NCI-H69 (cell line): ENCODE measurements at regions not wholly inside any gene's neighbourhood (a gene's known extent, or its start where the extent isn't known, plus 50 kb on each side); places are given as distances from the start of the nearest gene placed in this dataset.
"Not testable (repeated sequence)": the region's sequence is repeated elsewhere in the genome, so short reads cannot be mapped to it uniquely, and the experiment has no call there.

Experiments
- DNase-seq: peaks from one replicate; lab custom pipeline; 2025; lab: John Stamatoyannopoulos, UW

DNA sequence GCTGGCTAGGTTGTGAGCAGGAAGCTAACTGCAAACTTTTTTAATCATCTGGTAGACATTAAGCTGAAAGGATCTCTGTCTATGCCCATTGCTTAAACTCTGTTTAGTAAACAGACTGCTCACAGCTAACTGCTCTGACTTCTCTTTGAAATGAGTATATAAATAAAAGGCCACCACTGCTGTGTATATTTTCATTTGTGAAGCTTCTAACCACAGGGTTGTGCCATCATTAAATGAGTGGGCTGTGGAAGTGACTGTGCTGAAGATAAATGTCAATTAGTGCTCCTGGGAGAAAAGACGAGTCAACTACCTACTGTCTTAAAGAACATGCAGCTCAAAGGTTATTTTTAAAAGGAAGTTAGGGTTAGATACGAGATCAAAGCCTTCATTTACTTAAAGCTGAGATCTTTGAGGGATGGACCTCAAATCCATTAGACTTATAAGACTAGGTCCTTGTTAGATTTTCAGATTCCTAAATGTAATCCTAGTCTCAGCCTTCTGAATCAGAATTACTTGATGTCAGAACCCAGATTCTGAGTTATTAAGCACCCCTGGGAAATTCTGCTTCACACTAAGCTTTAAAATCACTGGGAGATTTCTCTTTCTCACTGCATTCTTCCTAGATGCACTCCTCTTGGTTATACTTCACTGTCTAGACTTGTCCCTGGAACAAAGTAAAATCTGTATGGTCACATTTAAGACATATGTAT lies 213.1 kb upstream of the FLRT2 start:
- peak; percentile 88 for DNase-seq

DNA sequence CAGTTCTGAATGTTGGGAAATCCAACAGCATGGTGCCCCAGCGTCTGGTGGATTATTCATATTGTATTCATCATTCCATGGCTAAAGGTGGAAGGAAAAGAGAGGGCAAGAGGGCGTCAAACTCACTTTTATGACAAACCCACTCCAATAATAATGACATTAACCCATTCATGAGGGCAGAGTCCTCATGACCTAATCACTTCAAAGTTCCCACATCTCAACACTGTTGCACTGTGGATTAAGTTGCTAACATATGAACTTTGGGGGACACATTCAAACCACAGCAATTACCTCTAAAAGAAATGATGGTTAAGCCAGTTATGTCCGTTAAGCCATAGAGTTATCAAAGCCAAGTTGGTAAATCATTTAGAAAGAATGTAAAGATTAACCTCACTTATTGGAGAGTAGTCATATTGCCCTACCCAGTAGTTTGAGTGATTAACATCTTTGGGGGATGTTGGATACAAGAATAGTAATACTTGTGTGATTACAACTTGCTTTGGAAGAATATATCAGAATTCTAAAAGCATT lies 212.4 kb upstream of the FLRT2 start:
- no peak for DNase-seq

DNA sequence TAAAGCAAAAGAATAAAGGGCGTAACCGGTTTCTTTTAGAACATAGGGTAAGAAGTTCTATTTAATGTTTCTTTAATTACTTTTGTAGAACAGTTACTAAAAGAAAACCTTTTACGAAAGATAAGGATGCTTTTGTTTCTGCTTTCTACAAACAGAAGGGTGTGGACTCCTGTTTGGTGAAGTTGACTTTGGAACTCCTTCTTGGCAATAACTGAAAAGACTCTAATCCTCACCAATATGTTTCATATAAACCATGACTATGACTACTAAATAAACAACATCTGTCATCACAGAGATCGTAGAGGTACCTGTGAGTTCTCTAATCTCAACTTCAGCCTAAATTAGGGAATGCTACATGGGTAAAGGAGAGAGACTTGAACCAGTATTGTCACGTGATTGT lies 210.8 kb upstream of the FLRT2 start:
- DNase-seq: peak; percentile 26

DNA sequence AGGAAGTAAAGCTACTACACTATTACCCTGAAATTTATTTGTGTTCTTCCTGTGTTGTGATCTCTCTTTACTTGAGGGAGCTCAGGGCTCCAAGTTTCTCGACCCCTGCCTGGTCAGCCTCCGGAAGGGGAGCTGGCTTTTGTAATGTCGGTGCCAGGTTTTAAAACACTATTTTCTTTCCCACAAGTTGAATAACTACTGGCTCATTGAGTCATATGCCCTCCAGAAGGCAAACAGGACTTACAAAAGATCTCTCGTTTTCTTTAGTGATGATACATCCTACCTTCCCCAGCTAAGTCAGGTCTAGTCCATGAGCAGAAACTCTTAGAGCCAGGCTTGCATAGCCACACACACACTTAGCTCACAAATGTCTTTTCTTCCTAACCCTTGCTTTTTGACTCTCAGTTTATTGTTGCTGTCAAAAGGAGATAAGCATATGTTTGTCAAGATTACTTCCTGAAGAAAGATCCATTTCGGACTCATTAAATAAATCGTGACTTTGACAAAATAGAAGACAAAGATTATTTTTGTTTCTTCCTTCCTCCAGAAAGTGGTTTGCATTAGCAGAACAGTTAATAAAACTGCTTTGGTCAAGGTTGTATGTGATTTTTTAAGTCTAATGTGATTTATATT lies 209.8 kb upstream of the FLRT2 start:
- DNase-seq: no peak

DNA sequence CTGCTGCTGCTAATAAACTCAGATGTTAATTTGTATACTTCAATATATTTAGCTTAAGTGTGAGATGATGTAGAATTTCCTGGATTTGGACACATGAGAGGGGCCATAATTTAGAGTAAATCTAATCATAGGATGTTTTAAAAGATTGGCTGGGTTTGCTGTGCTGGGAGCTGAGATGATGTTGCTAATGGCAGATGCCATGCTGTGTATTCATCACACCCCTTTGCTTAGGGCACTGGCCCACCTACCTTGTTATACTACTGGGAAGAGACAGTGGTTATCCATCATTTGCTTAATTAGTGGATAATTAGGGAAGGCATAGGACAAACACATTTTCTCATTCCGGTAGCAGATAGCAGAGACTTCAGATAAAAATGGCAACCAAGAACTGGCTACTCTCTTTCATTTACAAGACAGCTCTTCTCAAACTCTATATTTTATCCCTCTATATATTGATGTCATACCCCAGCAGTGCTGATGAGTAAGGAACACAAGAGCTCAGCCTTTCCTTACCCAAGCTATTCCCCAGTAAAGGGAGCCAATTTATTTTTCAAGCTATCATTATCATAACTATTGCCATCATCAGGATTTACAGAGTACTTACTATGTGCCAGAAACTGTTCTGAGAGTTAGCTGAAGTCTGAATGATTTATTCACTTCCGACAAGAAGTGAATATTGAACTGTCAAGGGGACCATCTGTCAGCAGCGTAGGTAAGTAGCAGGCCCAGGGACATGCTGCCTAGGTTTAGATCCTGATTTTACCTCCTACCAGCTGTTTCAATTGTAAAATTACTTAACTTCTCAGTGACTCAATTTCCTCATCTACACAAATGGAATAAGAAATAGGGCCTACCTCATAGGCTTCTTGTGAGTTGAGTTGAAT lies 204.6 kb upstream of the FLRT2 start:
- peak; percentile 97 for DNase-seq

DNA sequence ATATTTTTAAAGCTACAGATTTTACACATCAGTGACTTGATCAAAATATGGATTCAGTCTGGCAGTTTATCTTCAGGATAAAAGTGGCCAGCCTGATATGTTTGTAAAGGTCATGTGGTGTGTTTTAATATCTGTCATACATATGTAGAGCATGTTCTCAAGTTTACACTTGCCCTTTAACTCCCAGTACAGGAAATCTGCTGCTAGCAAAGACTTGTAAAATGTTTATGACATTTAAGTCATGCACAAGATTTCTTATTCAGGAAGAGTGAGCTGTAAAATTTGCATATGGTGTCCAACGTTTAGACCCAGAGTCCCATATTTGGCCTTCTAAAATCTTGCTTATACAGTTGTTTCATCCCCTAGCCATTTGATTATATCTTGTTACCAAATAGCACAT lies 197.5 kb upstream of the FLRT2 start:
- DNase-seq: no peak

DNA sequence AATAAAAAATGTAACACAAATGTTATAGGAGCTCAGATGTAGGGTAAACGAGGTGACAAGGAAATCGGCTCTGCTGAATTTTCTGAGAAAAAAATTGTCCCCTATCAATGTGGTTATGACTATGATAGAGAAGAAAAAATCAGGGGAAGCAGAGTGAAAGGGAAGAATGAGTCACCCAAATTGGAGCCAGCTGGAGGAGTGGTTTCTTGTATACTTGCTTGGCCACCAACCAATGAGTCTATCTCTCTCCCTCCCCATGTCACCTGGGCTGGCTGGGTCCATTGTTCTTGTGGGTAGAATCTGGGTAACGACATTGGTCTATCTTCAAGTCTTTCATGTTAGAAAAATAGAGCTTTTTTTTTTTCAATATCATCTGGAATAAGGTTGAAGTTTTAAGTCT lies 196.6 kb upstream of the FLRT2 start:
- DNase-seq: peak; percentile 32

DNA sequence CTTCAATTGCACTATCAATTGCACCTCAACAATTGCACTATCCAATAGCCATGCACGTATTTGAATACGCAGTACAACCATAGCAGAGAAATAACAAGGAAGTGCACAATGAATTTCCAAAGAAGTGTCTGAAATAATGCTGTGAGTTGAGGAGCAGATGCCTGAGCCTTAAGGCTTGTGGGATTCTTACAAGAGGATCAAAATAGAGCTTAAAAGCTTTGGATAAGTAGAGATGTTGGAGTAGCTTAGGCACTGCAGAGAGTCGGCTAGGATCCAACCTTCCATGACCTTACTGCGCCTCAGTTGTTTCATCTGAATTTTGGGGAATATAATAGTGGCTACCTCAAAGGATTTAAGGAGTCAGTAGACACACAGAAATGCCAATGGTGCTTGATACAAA lies 196.1 kb upstream of the FLRT2 start:
- DNase-seq: no peak

DNA sequence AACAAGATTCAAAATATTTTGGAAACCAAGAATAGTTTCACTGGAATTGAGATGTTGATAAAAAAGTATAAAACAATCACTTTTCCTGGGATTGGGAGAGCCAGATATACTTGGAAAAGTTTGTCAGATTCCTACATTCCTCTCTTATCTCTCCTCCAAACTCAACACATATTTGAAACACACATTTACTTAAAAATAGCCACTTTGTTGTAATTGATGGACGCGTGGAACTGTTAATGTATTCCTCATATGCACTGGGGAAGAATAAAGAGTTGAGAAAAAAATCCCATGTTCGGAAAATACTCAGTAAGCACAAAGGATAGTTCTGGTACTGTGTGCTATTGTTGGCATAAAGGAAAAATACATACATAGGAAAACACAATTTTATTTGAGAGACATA lies 195.6 kb upstream of the FLRT2 start:
- DNase-seq: no peak

DNA sequence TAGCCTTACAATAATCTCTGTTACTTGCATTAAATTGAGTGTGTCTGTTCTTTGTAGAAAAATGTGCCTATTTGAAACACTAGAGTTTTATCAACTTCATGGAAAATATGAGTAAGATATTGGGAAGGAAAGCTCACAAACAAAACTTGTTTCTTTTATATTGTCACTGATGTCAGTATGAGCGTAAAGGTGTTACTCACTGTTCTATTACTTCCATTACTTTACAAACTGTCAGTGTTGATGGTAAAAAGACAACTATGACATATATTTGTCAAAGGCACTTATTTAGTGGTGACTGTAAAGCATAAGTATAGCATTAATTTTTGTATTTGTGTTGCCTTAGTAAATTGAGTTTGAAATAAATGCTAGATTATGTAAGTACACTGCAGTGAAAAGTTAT lies 193.7 kb upstream of the FLRT2 start:
- DNase-seq: no peak

DNA sequence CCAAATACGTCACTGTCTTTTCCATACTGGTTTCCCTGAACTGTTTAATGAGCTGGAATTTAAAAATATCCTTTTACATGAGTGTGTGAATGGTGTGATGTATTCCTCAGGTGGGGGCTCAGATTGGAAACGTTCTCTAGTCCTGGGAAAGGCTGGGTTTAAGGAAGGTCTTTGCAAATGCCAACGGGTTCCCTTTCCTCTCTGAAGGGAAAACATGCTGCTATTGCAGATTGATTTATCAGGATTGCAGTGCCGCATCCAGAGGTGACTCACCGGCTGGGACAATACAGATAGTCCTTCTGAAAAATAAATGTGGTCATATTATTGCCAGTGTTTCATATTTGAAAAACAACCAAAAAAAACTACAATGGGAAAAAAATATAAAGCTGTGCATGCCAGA lies 193.1 kb upstream of the FLRT2 start:
- DNase-seq: no peak

DNA sequence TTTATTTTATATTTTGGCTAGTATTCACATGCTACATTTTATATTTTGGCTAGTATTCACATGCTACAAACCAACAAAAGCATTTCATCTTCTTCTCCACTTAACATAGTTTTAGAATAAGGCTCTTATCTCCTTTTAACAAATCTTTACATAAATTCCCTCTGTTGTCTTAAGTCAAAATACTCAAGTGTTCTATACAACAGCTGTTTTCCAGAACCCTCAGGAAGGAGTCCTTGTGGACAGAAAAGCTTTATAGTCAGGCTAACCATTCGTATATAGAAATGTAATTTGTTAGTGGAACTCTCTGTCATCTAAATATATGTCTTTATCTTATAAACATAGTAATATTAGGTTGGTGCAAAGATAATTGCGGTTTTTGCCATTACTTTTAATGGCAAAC lies 191.0 kb upstream of the FLRT2 start:
- DNase-seq: no peak

DNA sequence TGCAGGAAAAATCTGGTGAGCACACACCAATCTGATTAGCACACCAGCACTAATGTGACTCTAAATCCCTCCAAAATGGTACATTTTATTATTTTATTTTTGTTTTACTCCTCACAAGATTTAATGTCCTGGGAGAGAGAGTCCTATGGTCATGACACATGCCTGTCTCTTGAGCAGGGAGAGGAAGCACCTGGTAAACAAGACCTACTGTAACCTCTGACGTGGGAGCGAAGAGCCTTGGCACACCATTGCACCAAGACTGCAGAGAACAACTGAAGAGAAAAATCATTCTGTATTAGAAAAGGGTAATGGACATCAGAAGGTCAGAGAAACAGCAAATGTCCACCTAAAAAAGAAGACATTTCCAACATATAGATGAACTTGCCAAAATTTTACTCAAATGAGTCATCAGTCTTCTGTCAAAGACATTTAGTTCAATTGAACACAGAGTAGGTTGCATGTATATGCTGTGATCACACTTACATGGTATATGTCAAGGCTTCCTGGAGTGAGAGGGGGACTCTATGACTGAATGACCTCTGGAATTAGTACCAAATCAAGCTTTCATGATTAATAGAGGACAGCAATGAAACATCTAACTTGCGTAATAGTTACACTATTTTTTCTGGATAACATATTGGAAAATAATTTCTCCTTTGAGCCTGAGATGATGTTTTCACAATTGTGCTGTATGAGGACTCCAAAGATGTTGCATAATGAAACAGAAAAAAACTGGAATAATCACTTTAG lies 186.9 kb upstream of the FLRT2 start:
- no peak for DNase-seq

DNA sequence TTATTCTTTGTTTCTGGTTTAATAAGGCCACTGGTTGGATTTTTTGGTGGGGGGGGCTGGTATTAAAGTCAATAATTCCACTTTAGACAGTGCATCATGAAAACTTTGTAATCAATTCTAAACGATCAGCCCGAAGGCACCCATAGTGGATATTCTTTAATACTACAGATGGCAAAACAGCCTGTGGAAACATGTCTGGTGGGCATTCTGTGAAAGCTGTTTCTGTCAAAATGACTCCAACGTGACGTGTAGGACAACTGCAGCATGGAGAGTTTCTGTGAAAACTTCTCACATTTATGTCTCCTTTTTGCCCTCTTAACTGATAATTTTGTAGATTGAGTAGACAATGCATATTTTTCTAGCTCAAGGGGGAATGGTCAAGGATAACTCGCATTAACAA lies 185.8 kb upstream of the FLRT2 start:
- no peak for DNase-seq

DNA sequence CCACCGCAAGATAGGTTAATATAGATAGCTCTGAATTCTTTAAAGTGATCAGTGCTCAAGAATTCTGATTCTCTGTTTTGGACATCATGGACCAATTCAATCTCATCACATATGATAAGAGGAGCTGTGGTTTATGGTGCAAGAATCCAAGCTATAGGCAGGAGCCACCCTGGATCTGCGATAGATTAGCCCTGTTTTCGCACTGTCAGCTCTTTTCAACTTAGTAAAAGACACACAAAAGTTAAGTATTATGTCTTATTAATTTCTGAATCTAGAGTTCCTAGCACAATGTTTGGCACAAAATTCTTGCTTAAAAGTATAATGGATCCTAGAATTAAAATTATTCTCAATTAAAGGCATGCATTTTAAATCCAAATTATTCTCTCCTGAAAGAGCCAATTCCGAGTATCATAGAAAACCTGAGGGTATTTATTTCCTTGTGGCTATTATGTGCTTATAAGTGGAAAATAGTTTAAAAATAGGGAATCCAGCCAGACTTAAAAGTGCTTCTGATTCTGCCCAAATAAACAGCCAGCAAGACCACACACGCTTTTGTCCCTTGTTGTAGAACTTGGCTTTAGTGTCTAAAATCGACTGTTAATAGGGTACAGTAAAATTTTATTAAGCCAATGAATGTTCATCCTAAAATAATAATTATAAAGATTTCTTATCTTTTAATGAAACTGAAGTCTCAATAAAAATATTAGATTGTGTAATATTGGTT lies 184.9 kb upstream of the FLRT2 start:
- DNase-seq: no peak

DNA sequence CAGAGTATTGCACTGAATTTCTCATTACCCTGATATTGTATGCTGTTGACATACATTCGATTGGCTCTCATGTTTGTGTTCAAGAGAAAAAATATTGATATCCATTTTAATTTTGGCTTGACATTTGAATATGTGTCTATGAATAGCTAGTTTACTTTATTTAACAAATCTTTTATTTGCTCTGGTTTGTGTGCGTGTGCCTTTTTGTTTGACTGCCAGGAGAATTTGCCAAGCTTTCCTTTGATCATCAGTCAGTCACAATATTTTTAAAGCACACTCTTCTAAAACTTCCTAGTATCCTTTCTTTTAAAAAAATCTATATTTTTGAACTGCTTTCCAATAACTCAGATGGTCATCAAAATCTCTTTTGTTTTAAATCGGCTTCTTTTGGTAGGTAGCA lies 179.3 kb upstream of the FLRT2 start:
- DNase-seq: no peak

DNA sequence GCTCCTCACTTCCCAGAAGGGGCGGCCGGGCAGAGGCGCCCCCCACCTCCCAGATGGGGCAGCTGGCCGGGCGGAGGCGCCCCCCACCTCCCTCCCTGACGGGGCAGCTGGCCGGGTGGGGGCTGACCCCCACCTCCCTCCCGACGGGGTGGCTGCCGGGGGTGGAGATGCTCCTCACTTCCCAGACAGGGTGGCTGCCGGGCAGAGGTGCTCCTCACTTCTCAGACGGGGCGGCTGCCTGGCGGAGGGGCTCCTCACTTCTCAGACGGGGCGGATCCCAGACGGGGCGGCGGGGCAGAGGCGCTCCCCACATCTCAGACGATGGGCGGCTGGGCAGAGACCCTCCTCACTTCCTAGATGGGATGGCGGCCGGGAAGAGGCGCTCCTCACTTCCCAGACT lies 177.4 kb upstream of the FLRT2 start:
- not testable (repeated sequence) for DNase-seq

DNA sequence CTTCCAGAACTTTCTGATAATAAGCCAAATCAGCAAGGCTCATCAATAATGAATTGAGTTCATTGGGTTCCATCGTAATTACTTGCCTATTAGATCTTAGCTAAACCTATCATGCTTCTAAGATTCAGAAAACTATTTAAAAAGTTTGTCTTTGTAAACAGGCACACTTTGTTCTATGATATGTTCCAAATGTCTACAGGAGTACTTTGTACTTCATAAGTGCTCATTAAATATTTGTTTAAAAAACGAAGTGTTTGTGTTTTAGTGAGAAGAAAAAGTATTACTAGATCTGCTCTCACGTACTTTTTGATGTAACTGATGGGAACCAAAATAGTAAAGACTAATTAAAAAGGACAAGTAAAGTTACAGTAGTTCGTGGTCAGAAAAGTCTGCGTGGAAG lies 172.8 kb upstream of the FLRT2 start:
- DNase-seq: no peak

DNA sequence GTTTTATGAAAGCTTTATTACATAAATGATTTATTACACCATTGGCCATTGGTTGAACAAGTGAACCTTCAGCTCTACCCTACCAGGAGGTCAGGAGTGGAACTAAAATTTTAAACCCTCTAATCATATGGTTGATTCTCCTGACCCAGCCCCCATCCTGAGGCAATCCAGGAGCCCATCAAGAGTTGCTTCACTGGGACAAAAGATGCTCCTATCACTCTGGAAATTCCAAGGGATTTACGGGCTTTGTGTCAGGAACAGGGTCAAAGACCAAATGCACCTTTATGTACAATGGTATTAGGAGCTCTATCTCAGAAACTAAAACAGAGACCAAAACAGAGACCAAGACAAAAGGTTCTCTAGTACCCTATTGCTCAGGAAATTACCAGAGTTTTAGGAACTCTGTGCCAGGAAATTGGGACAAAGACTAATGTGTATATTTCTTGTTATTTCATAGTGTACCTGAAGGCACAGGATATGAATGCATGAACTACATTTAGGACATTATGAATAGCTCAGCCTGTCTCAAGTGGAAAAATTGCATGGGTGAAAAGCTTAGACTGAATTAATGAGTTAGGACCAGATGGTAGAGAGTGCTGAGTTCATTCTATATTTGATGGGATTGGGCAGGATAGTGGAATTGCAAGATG lies 171.7 kb upstream of the FLRT2 start:
- DNase-seq: peak; percentile 43

DNA sequence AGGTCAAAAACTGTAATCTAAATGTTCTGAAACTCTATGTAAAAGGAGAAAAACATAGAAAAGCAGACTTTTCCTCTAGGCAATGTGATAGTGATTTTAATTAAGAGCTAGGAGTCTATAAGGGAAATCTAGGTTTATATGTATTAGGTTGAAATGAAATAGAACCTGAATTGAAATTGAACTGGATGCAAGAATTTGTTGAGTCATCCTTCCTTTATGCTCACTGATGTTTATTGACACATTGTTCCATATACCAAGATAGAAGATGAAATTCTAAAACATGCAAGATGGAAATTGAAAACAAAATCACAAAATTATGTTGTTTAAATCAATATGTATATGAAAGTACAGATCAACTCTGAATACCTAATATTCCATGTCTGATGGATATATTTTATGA lies 170.4 kb upstream of the FLRT2 start:
- DNase-seq: no peak

DNA sequence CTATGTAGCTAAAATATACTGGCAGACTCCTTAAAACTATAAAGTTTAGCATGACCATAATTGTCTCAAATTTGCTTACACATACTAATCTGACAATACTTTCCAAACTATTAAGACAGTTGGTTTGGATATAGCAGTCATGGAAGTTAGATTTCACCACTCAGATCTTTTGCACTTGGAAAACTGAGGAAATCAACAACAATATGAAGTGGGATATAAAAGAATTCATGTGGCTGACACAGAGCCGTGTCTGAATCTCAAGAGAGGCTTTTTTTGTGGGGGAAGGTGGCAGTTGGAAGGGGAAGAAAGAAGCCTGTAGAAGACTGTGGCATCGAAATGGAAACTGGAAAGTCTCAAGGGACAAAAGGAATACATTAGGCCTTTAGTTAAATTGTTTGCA lies 166.6 kb upstream of the FLRT2 start:
- DNase-seq: no peak
